Left lobe of liver (tissue), 2 donors: ENCODE measurements at regions not wholly inside any gene's neighbourhood (a gene's known extent, or its start where the extent isn't known, plus 50 kb on each side); places are given as distances from the start of the nearest gene placed in this dataset.

ENCODE experiments used
- ATAC-seq: fragments of 200-7000 bp; cut with Tn5 transposase; one replicate; pipeline ENCODE4 v1.9.1; 2020; ENCODE audit warnings: mild to moderate bottlenecking, moderate library complexity
- DNase-seq: peaks from one replicate; pipeline ENCODE4 v3.0.0-alpha.2; 2020; ENCODE audit warnings: low spot score
- donor health status: DM: no; HTN: no; CAD: no; lungs with moderate emphysema.
- donor health status: DM: no; HTN: yes; CAD: no.

DNA sequence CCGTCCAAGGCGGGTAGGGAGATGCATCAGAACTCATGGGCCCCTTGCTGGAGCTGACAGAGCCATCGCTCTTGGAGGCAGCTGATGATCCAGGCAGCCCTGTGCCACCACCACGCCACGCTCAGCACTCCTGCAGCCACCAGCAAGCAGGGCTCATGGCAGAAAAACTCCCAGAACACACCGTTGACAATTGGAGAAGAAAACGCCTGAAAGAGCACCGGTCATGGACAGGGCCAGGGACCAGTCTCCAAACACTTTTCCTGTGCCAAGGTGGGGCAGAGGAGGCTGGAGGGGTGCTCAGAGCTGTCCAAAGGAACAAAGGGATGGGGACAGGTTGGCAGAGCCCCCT lies 132.2 kb downstream of the FOXL1 start:
- ATAC-seq (no peak), DNase-seq (no peak)

DNA sequence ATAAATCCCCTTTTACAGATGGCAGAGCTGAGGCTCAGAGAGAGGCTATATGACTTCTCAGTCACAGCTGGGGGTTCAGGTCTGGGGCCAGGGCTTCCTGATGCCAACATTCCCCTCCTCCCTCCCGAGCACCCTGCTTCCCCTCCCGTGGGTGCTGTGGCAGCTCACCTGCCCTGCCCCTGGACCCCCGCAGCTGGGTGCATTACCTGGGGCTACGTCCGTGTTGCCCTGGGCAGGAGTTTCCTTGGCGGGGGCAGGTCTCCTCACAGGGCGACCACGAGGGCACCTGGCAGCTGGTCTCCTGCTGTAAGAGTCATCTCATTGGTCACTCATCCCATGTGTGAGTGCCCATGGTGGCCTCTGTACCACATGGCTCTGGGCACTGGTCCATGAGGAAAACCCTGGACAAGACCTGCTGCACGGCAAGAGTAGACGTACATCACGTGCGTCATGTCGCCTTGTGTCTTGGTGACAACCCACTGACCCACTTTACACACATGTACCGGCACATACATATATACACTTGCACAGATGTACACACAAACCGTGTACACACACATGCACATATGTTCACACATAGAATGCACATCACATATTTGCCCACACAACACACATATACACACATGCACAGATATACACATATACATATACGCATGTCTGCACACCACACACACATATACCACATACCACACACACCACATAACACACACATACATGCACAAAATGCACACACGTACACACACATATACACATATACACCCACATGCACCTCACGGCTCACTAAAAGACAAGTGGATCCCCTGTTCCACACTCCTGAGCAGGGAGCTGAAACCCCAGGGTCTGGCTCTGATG lies 134.0 kb downstream of the FOXL1 start:
- DNase-seq: no peak
- ATAC-seq: no peak

DNA sequence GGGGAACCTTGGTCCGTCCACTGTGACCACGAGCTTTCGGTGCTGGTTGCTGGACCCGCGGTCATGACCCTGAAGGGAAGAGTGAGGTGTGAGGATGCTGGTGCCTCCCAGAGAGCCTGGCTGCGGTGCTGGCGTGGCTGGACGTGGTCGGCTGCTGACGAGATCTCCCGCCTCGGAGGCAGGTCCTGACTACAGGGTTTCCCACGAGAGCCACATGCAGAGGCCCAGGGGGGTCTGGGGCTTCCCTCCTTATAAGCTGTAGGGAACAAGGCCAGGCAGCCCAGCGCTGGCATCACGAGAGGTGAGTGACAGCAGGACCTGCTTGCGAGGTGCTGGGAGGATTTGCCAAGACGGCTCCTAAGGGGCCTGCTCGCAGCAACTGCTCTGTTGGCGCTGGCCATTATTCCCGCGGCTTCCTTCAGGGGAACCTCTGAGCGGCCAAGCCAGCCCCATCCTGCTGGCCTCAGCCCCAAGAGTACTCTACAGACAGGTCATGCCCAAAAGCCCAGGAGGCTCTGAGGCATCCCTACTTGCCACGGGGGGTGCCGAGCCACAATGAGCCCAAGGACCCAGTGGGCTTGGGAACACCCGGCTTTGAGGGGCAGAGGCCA lies 134.8 kb downstream of the FOXL1 start:
- ATAC-seq (no peak), DNase-seq (no peak)

DNA sequence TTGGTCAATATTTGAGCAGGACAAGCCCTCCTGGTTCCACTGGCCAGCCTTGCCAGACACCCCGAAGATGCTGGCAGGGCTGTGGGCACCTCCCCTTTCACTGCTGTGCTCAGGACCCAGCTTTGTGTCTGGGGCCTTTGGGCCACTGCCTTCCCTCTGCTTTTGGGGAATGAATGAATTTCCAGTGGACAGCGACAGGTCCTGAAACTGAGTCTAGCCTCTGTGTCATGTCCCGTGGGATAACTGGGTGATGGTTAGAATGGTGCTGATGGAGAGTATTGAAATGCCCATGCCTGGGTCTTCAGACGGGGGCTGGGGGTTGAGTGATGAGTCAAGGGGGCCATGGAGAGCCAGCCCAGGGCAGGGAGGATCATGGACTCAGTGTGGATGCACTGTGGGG lies 135.8 kb downstream of the FOXL1 start:
- no peak for DNase-seq

DNA sequence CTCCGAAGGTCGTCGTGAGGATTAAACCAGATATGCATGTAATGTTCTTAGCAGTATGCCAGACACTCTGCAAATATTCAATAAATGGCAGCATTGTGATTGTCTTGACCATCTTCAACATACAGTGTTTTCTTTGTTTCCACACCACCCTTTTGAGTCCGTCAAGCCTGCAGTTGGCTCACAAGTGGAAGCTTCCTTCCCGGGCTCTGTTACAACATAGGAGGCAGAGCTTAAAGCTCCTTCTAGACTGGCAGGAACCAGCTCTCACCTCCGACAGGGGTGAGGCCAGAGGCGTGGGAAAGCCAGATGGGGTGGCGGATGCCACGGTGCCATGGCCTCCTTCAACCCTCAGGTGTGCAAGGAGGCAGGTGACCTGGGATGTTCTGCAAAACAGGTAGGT lies 138.3 kb downstream of the FOXL1 start:
- DNase-seq: no peak
- ATAC-seq: no peak

More for the DNA sequence above, 135.8 kb downstream of the FOXL1 start:
- ATAC-seq: no peak

DNA sequence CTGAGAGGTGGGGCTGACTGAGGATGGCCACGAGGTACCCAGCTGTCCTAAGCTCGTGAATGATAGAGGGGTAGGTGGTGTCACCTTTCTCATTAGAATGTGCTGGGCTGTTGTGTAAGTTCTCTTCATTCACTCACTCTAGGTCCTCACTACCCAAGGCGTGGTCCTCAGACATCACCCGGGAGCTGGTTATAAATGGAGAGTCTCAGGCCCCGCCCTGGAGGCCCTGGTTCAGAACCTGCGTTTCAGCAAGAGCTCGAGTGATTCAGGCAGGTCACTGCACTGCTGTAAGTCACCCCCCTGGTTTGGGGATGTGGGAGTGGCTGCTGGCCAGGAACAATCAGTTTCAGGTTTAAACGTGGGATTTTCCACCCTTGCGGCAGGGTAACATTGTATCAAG lies 139.8 kb downstream of the FOXL1 start:
- DNase-seq: no peak
- no peak for ATAC-seq

DNA sequence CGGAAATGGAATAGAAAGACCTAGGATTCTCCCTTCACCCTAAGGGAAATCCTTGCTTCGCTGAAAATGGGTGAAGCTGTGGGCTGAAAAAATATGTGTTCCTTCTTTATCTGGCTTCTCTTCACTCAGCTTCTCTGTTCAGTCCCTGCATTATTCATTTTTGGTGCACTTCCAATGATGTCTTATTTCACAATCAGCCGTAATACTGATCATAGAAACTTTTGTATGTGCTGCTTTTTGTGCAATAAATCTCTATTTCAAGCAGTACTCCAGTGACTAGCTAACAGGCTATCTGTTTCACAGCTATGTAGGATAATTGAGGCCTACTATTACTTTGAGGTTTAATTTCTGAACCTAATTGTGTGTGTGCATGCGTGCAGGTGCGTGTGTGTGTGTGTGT lies 144.6 kb downstream of the FOXL1 start:
- no peak for ATAC-seq
- DNase-seq: no peak

DNA sequence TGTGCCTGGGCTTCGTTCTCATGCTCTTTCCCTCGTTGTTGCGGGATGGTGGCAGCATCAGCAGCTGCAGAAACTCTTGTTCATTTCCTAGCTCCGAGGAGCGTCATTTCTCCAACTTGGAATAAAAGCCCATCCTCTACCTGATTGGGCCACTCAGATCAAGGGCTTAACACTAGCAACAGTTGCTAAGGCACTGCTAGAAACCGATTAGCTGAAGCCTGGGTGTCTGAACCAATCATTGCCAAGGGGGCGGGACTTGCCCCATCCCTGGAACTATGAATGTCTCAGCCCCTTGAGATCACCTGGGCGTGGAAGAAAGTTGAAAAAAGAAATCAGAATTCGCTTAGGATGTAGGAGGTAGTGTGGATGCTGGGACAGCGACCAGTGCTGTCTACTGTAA lies 145.3 kb downstream of the FOXL1 start:
- DNase-seq (no peak), ATAC-seq (no peak)

DNA sequence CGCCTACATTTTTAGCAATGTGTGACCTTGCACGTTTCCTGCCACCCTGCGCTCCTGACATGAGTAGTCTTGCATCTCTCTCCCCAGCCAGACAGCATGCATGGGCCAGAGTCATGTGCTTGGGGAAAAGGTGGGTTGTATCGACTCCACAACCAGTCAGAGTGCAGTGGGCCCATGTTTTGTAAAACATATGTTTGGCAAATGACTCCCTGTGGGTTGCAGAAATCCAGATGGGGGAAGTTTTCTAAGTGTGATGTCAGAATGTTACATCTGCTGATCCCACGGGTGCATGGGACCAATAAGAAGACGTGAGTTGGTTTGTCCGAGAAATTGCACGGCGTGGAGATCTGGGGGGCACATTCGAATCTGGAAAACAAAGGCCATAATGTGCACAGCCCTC lies 147.1 kb downstream of the FOXL1 start:
- no peak for DNase-seq

DNA sequence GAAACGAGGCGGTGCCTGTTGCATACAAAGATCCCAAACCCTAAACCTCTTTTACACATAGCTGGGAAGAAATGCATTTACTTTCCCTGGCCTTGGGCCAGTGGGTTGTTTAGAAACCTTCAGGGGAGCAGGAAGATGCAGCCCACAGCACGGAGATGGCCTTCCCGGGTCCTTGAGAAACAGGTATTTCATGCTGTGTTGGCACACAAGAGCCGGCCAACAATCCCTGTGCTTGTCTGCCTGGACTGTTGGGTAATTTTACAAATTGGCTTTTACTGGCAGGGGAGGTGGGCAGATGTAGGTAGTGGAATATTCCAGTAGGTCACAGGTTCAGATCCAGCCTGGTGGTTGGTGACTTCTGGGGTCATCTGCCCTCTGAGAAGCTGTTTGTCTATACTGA lies 148.0 kb downstream of the FOXL1 start:
- DNase-seq: no peak
- no peak for ATAC-seq

More for the DNA sequence above, 147.1 kb downstream of the FOXL1 start:
- ATAC-seq: no peak

DNA sequence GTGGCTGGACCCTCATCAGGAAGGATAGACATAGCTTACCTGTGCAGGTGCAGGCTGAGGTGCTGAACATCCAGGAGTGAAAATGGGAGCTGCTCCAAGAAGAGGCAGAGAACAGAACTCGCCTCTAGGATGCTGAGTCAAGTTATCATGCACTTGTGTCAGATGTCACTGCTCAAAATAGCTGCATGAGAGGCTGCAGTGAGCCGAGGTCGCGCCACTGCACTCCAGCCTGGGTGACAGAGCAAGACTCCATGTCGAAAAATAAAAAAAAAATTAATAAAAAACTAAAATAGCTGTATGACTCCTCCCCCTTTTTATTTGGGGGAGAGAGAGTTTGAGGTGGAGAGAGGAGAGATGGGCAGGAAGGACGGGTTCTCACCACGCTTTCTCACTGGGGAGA lies 148.8 kb downstream of the FOXL1 start:
- no peak for DNase-seq
- no peak for ATAC-seq

DNA sequence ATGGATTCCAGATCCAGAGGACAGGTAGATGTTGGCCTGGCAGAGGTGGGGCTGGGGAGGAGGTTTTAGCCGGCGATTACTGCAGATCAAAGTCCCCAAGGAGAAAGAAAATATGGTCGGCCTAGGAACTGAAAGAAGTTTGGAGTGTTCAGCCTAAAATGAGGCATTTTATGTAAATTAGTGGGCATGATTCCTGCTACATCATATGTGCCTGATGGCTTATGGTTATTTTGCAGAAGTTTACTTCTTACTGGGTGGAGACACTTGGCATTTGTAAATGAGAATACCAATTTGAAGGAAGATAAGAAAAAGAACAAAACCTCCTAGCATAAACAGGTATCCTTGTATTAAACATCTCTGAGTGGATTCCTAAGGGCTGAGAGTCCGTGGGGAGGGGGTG lies 149.3 kb downstream of the FOXL1 start:
- DNase-seq: no peak
- no peak for ATAC-seq

DNA sequence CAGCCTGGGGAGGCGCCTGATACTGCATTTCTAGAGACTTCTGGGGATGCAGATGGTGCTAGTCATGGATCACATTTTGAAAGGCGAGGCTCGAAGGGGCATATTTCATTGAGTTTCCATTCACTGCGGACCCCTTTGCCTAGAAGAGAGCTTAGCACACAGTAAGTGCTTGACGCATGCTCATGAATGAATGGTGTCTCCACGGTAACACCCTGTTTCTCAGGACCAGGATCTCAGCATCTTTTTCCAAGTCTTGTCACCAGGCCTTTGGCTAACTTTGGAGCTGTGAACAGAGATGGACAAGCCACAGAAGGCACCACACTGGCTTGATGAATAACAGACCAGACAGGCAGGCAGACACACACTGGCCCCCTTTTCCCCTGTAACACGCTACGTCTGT lies 151.3 kb downstream of the FOXL1 start:
- DNase-seq (no peak), ATAC-seq (no peak)

DNA sequence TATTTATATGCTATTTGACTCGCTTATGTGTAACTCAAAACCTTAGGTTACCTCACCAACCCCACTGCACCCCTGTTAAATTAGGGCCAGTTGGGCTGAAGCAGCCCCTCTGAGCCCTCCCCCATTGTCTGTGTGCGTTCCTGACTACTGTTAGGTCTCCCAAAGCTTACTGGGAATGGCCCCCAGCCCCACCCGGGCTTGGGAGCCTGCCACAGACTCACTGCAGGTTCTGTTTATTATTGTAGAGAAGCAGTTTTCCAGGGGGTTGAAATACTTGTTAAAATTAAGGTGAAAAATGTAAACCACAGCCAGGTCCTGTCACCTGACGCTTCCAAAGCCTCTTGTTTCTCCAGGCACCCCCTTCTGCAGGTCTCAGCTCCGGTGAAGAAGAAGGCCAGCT lies 151.7 kb downstream of the FOXL1 start:
- DNase-seq: no peak
- ATAC-seq: no peak

DNA sequence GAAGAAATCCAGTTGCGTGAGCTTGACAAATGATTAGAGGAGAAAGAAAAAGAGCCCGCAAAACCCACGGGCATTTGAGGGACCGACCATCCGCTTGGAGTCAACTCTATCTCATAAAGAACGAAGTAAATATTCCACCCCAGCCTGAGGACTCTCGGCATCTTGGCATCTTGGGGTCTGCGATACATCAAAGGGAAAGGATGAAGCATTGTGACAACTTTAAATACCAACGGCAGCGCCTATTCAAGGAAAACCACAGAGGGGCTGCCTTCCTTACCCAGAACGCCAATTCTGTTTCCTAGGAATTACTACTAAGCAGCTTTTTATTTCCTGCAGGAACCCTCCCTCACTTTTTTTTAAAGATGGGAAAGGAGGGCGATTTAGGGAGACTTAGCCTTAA lies 152.2 kb downstream of the FOXL1 start:
- ATAC-seq: no peak
- DNase-seq: no peak

DNA sequence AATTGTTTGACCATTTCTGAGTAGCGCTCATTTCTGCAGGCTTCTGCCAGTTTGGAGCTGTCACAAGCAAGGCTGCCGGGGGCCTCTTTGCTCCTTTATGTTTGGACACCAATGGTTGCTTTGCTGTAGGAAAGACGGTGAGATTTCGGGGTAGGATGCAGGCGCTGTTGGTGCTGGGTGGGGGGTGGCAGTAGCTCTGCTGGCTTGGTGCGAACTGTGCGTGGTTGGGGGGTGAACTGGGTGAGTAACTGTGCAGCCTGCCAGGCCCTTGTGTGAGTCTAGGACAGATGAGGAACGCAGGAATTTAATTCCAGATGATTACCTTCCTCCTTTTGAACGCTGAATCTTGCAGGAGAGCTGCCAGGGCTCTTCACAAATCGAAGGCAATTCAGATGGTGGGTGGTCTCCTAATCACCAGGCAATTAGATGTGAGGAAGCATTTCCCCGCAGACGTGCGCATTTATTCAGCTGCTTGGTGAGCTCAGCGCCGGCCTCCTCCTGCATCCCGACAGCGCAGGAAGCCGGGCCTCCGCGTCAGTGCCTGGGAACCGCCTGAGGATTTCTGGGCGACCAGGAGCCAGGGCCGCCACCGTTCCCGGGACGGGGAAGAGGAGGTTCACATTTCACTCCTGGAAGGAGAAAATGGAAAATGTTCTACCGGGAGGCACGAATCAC lies 154.4 kb downstream of the FOXL1 start:
- ATAC-seq: no peak
- no peak for DNase-seq

DNA sequence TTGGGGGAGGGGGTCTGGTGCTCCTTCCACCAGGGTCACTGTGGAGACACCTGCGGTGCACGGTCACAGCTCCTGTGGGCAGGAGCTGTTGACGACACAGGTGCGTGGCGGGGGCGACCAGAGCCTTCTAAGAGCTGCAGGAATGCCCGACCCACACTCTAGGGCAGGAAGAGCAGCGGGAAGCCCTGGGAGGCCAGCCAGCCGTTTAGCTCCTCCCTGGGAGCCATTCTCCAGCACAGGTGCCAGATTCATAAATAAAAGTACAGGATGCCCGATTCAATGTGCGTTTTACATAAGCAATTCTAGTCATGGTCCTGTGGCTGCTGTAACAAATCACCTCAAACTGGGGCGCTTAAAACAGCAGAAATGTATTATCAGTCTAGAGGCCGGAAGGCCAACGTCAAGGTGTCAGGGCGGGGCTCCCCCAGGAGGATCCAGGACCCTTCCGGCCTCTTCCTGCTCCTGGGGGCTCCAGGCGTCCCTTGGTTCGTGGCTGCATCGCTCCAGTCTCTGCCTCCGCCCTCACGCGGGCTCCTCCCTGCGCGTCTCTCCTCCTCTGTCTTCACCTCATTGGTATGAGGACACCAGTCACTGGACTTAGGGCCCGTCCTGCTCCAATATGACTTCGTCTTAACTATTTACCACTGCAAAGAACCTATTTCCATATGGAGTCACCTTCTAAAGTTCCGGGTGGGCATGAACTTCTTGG lies 155.4 kb downstream of the FOXL1 start:
- ATAC-seq (no peak), DNase-seq (no peak)

DNA sequence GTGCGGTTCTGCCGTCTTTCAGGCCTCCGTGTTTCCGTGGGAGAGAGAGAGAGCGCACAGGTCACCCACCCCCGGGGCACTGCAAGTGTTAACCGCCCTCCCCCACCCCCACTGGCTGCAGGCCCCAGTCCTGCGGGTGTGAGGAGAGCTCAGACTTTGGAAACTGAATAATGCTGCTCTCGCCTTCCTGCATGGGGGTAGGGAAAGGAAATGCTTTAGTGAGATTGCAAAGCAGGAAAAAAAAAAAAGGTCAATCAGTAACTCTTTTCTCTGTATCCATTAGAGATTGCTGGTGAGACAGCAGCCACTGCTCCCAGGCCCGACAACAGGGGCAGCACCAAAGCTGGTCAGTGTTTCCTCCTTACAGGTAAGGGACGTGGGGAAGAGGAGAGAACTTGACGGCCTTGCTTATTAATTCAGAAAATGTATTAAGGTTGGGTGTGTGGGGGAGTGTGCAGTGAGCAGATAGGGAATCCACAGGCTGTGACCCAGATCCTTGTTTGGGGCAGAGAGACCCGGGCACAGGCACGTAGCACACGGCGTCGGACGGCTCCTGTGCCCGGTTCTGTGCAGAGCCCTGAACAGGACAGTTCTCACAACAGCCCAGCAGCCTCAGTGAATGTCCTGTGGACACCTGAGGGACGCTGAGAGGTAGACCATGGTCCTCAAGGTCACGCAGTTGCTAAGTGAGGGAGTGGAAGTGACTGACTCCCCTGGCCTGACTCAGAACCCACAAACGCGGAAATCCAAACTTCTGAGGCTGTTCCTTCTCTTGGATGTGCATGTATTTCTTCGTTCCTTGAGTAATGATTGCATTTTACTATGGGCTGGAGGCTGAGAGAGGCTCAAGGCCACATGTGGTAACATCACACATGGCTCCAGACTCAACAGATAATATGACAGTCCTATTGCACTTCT lies 156.5 kb downstream of the FOXL1 start:
- ATAC-seq (no peak), DNase-seq (no peak)

DNA sequence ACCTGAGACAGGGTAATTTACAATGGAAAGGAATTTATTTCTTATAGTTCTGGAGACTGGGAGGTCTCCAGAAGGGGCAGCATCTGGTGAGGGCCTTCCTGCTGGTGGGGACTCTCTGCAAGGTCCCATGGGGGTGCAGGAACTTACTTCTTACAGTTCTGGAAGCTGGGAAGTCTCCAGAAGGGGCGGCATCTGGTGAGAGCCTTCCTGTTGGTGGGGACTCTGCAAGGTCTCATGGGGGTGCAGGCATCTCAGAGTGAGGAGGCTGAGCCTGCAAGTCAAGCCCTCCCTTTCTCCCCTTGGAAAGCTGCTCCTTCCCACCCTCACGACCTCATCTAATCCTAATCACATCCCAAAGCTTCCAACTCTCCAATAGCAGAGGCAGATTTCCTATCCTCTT lies 157.4 kb downstream of the FOXL1 start:
- ATAC-seq: no peak

DNA sequence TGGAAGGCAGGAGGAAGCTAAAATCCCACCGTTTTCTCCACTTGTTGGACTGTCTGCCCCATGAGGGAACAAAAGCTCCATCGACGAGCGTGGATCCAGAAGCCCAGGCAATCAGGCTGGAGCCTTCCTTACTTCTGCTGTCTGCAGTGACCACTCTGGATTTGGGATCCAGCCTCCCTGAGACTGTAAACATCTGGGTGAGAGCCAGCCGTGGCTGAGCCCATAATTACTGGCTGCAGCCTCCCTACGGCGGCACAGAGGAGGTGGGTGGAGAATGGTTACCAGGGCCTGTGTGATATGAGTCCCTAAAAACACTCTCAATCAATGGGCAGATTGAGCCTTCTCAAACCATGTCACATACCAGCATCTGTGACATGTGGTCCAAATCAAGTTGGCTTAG lies 158.2 kb downstream of the FOXL1 start:
- no peak for ATAC-seq

More for the DNA sequence above, 157.4 kb downstream of the FOXL1 start:
- no peak for DNase-seq

DNA sequence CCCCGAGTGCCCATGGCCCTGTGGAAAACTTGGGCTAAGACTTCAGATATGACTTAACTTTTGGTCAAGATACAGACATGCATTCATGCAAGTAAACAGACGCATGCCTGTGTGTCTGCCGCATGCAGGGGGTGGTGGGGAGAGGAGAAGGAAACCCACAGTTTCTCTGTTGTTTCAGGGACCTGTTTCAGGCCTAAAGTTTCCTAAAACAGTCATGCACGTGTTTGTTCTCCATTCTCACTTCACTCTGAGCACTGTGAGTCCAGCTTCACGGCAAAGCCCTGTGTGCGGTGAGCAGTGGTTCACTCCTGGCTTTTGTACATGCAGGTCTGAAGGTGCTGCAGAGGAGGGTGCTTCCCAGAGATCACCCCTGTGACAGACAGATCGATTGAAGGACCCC lies 158.7 kb downstream of the FOXL1 start:
- DNase-seq: no peak
- no peak for ATAC-seq

More for the DNA sequence above, 158.2 kb downstream of the FOXL1 start:
- DNase-seq: no peak
